GM23338 (cell line): ENCODE measurements at regions not wholly inside any gene's neighbourhood (a gene's known extent, or its start where the extent isn't known, plus 50 kb on each side); places are given as distances from the start of the nearest gene placed in this dataset.

Source experiments
- CTCF ChIP-seq, 2 experiments: fragments of 200-600 bp in 1 of 2; sonication (generic) in 1 of 2; conservative IDR thresholded peaks; 2 replicates each; pipeline versions ENCODE4 v1.5.1 to v1.6.1; 2016 to 2017; ENCODE audit warnings: antibody characterized with exemption in 2 of 2, low read depth in 2 of 2, mild to moderate bottlenecking in 2 of 2, moderate library complexity in 1 of 2
- EZH2 ChIP-seq: fragments of 200-600 bp; sonication (generic); IDR thresholded peaks from one replicate; pipeline ENCODE4 v1.8.0; 2017; ENCODE audit warnings: antibody characterized with exemption, mild to moderate bottlenecking, low read depth; ENCODE audit not compliant: unreplicated experiment
- JUNB ChIP-seq: IDR thresholded peaks from one replicate; pipeline ENCODE4 v1.6.1; 2016; ENCODE audit warnings: antibody characterized with exemption; ENCODE audit not compliant: unreplicated experiment
- REST ChIP-seq: IDR thresholded peaks from one replicate; pipeline ENCODE4 v1.6.1; 2018; ENCODE audit warnings: antibody characterized with exemption; ENCODE audit not compliant: unreplicated experiment

- TF ChIP-seq EZH2 (no peak), REST (no peak), JUNB (no peak), CTCF (conservative IDR thresholded peaks at IDR 0.05; ENCODE audit: low read depth in 2 of 2) (no peak)
Measured at GRCh38 chr3:5545719-5546118, 358.2 kb downstream of the EDEM1 start.
